HEK293 (cell line): ENCODE measurements at regions not wholly inside any gene's neighbourhood (a gene's known extent, or its start where the extent isn't known, plus 50 kb on each side); places are given as distances from the start of the nearest gene placed in this dataset.

Experiments
- CTCF ChIA-PET: fragments of 350-600 bp; formaldehyde crosslinking; extraction: SDS; loops from one replicate; lab custom pipeline; 2021; ENCODE audit warnings: antibody characterized with exemption; lab: Yijun Ruan, JAX
- POLR2A ChIA-PET: fragments of 300-600 bp; formaldehyde crosslinking; extraction: SDS; loops from one replicate; lab custom pipeline; 2020; ENCODE audit warnings: antibody characterized with exemption, inconsistent platforms; lab: Yijun Ruan, JAX
- H3K27ac ChIP-seq: fragments of 200-500 bp; sonication (Bioruptor generic); 2 replicates; pipeline ENCODE4 v1.5.1; 2014; ENCODE audit warnings: low read depth, low read length, control low read depth, inconsistent platforms; ENCODE audit errors: extremely low read depth
- H3K36me3 ChIP-seq, 2 experiments: fragments of 200-500 bp in 1 of 2; sonication (Bioruptor generic) in 1 of 2; 1 replicate in 1 of 2; 2 replicates in 1 of 2; pipeline ENCODE4 v1.5.1; 2014 to 2017; ENCODE audit warnings: inconsistent platforms in 2 of 2, low read length in 2 of 2; ENCODE audit not compliant: control insufficient read depth in 2 of 2, insufficient read depth in 1 of 2
- H3K4me1 ChIP-seq: fragments of 200-500 bp; sonication (Bioruptor generic); 2 replicates; pipeline ENCODE4 v1.5.1; 2014; ENCODE audit warnings: mild to moderate bottlenecking, low read length, inconsistent platforms; ENCODE audit not compliant: control insufficient read depth, insufficient read depth
- H3K4me3 ChIP-seq: 2 replicates; pipeline ENCODE4 v1.5.1; 2011; ENCODE audit warnings: low read depth, mild to moderate bottlenecking, control low read depth, low read length, moderate library complexity
- H3K9me3 ChIP-seq: fragments of 200-500 bp; sonication (Bioruptor generic); 2 replicates; pipeline ENCODE4 v1.5.1; 2014; ENCODE audit warnings: low read depth, low read length, inconsistent platforms; ENCODE audit not compliant: control insufficient read depth, insufficient read depth
- BCL11A ChIP-seq: fragments of 450-650 bp; formaldehyde crosslinking; IDR thresholded peaks from 2 replicates; pipeline ENCODE4 v1.5.1; 2016; ENCODE audit warnings: low read depth, missing biosample characterization, missing genetic modification characterization
- KLF7 ChIP-seq: fragments of 450-650 bp; formaldehyde crosslinking; IDR thresholded peaks from 2 replicates; pipeline ENCODE4 v1.5.1; 2016; ENCODE audit warnings: missing biosample characterization, missing genetic modification characterization, borderline replicate concordance
- MEIS1 ChIP-seq: sonication (generic); formaldehyde crosslinking; IDR thresholded peaks from 2 replicates; pipeline ENCODE4 v1.8.1; 2022; ENCODE audit warnings: missing genetic modification reagents, mild to moderate bottlenecking, borderline replicate concordance
- MZF1 ChIP-seq: fragments of 450-650 bp; formaldehyde crosslinking; IDR thresholded peaks from 2 replicates; pipeline ENCODE4 v1.5.1; 2017; ENCODE audit warnings: missing biosample characterization, missing genetic modification characterization, borderline replicate concordance
- PRDM1 ChIP-seq: fragments of 450-650 bp; formaldehyde crosslinking; IDR thresholded peaks from 2 replicates; pipeline ENCODE4; 2016; ENCODE audit warnings: missing biosample characterization, missing genetic modification characterization
- SETDB1 ChIP-seq: IDR thresholded peaks from one replicate; pipeline ENCODE4 v1.6.1; 2017; ENCODE audit warnings: mild to moderate bottlenecking, low read length, moderate library complexity, mixed read lengths; ENCODE audit not compliant: insufficient read length
- TCF7L2 ChIP-seq: IDR thresholded peaks from 2 replicates; pipeline ENCODE4 v1.6.1; 2011; ENCODE audit warnings: low read depth, mild to moderate bottlenecking, inconsistent platforms, low read length, moderate library complexity, borderline replicate concordance
- ZBTB21 ChIP-seq: fragments of 450-650 bp; formaldehyde crosslinking; IDR thresholded peaks from 2 replicates; pipeline ENCODE4 v1.5.1; 2017; ENCODE audit warnings: missing biosample characterization, missing genetic modification characterization
- ZFP3 ChIP-seq: fragments of 450-650 bp; formaldehyde crosslinking; IDR thresholded peaks from 2 replicates; pipeline ENCODE4 v1.5.1; 2016; ENCODE audit warnings: low read depth, missing biosample characterization, missing genetic modification characterization
- ZNF114 ChIP-seq: fragments of 450-650 bp; formaldehyde crosslinking; IDR thresholded peaks from 2 replicates; pipeline ENCODE4 v1.5.0; 2017; ENCODE audit warnings: missing biosample characterization, missing genetic modification characterization
- ZNF146 ChIP-seq: fragments of 450-650 bp; formaldehyde crosslinking; IDR thresholded peaks from 2 replicates; pipeline ENCODE4 v1.5.1; 2016; ENCODE audit warnings: missing biosample characterization, missing genetic modification characterization
- ZNF157 ChIP-seq: fragments of 450-650 bp; formaldehyde crosslinking; IDR thresholded peaks from 2 replicates; pipeline ENCODE4 v1.5.1; 2016; ENCODE audit warnings: missing biosample characterization, missing genetic modification characterization
- ZNF2 ChIP-seq: fragments of 450-650 bp; formaldehyde crosslinking; IDR thresholded peaks from 2 replicates; pipeline ENCODE4 v1.5.1; 2016; ENCODE audit warnings: missing biosample characterization, missing genetic modification characterization
- ZNF211 ChIP-seq: fragments of 450-650 bp; formaldehyde crosslinking; IDR thresholded peaks from 2 replicates; pipeline ENCODE4 v1.5.1; 2016; ENCODE audit warnings: low read depth, missing biosample characterization, missing genetic modification characterization
- ZNF221 ChIP-seq: fragments of 450-650 bp; formaldehyde crosslinking; IDR thresholded peaks from 2 replicates; pipeline ENCODE4 v1.5.1; 2017; ENCODE audit warnings: missing biosample characterization, missing genetic modification characterization, borderline replicate concordance
- ZNF24 ChIP-seq: fragments of 450-650 bp; formaldehyde crosslinking; IDR thresholded peaks from 2 replicates; pipeline ENCODE4 v1.5.1; 2016; ENCODE audit warnings: missing biosample characterization, missing genetic modification characterization
- ZNF324 ChIP-seq: fragments of 450-650 bp; formaldehyde crosslinking; IDR thresholded peaks from 2 replicates; pipeline ENCODE4 v1.5.1; 2016; ENCODE audit warnings: missing biosample characterization, missing genetic modification characterization
- ZNF341 ChIP-seq: fragments of 450-650 bp; formaldehyde crosslinking; IDR thresholded peaks from 2 replicates; pipeline ENCODE4; 2016; ENCODE audit warnings: low read depth, missing biosample characterization, missing genetic modification characterization
- ZNF426 ChIP-seq: fragments of 450-650 bp; formaldehyde crosslinking; IDR thresholded peaks from 2 replicates; pipeline ENCODE4 v1.5.1; 2017; ENCODE audit warnings: missing biosample characterization, missing genetic modification characterization, mild to moderate bottlenecking, inconsistent platforms, moderate library complexity
- ZNF433 ChIP-seq: fragments of 450-650 bp; formaldehyde crosslinking; IDR thresholded peaks from 2 replicates; pipeline ENCODE4 v1.5.1; 2016; ENCODE audit warnings: missing biosample characterization, missing genetic modification characterization, low read depth
- ZNF529 ChIP-seq: fragments of 450-650 bp; formaldehyde crosslinking; IDR thresholded peaks from 2 replicates; pipeline ENCODE4 v1.5.1; 2017; ENCODE audit warnings: missing genetic modification characterization, missing biosample characterization; ENCODE audit not compliant: insufficient replicate concordance
- ZNF560 ChIP-seq: fragments of 450-650 bp; formaldehyde crosslinking; IDR thresholded peaks from 2 replicates; pipeline ENCODE4 v1.5.1; 2017; ENCODE audit warnings: missing biosample characterization, missing genetic modification characterization, borderline replicate concordance
- ZNF596 ChIP-seq: fragments of 450-650 bp; IDR thresholded peaks from 2 replicates; pipeline ENCODE4 v1.5.0; 2018; ENCODE audit warnings: missing biosample characterization, mild to moderate bottlenecking, missing genetic modification characterization, moderate library complexity
- ZNF600 ChIP-seq: fragments of 450-650 bp; formaldehyde crosslinking; IDR thresholded peaks from 2 replicates; pipeline ENCODE4 v1.5.1; 2016; ENCODE audit warnings: missing biosample characterization, missing genetic modification characterization
- ZNF626 ChIP-seq: fragments of 450-650 bp; sonication (Bioruptor Pico); formaldehyde crosslinking; IDR thresholded peaks from 2 replicates; pipeline ENCODE4 v1.5.1; 2018; ENCODE audit warnings: missing biosample characterization, missing genetic modification characterization, inconsistent platforms
- ZNF660 ChIP-seq: fragments of 450-650 bp; IDR thresholded peaks from 2 replicates; pipeline ENCODE4 v1.5.1; 2018; ENCODE audit warnings: missing biosample characterization, mild to moderate bottlenecking, missing genetic modification characterization
- ZNF707 ChIP-seq: fragments of 450-650 bp; formaldehyde crosslinking; IDR thresholded peaks from 2 replicates; pipeline ENCODE4 v1.5.1; 2016; ENCODE audit warnings: missing biosample characterization, missing genetic modification characterization
- ZNF747 ChIP-seq: fragments of 450-650 bp; formaldehyde crosslinking; IDR thresholded peaks from 2 replicates; pipeline ENCODE4 v1.5.1; 2016; ENCODE audit warnings: missing biosample characterization, missing genetic modification characterization
- ZNF792 ChIP-seq: fragments of 450-650 bp; formaldehyde crosslinking; IDR thresholded peaks from 2 replicates; pipeline ENCODE4 v1.5.1; 2016; ENCODE audit warnings: missing biosample characterization, missing genetic modification characterization
- ZNF843 ChIP-seq: fragments of 450-650 bp; formaldehyde crosslinking; IDR thresholded peaks from 2 replicates; pipeline ENCODE4 v1.5.1; 2016; ENCODE audit warnings: missing biosample characterization, missing genetic modification characterization
- ZSCAN23 ChIP-seq: fragments of 450-650 bp; formaldehyde crosslinking; IDR thresholded peaks from 2 replicates; pipeline ENCODE4 v1.5.1; 2016; ENCODE audit warnings: missing biosample characterization, missing genetic modification characterization
- ZXDB ChIP-seq: fragments of 450-650 bp; formaldehyde crosslinking; IDR thresholded peaks from 2 replicates; pipeline ENCODE4 v1.5.1; 2016; ENCODE audit warnings: missing biosample characterization, missing genetic modification characterization
- TF ChIP-seq, protein P1 (sequence below): fragments of 450-650 bp; formaldehyde crosslinking; IDR thresholded peaks from 2 replicates; pipeline ENCODE4 v1.5.1; 2017; ENCODE audit warnings: missing biosample characterization, missing genetic modification characterization
- TF ChIP-seq, protein P2 (sequence below): fragments of 450-650 bp; formaldehyde crosslinking; IDR thresholded peaks from 2 replicates; pipeline ENCODE4 v1.5.1; 2017; ENCODE audit warnings: missing biosample characterization, missing genetic modification characterization
- TF ChIP-seq, protein P3 (sequence below): sonication (generic); formaldehyde crosslinking; IDR thresholded peaks from 2 replicates; pipeline ENCODE4 v1.8.1; 2022; ENCODE audit warnings: mild to moderate bottlenecking, moderate library complexity, missing genetic modification reagents

DNA sequence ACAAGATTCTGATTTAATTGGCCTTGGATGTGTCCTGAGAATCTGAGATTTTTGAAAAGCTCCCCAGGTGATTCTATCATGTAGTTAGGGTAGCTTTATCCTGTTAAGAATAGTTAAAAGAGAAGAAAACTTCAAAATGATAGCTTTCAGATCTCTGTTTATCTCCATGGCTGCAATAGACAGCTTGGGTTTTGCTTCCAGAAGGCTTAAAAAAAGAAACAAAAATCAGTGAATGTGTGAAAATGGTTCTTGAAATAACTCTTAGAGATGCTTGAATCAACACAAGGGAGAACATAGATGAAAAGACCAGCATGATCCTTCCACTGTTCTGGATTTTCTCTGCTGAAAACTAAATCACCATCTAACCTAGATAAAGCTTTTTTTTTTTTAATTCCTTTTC, 60.8 kb upstream of the TMC3 start:
- Histone ChIP-seq H3K36me3 (no peaks in the 10 kb centered on the region), H3K27ac (no peak overlapping the region), H3K4me3 (no peak overlapping the region), H3K9me3 (no peaks in the 10 kb centered on the region), H3K4me1 (no peaks in the 10 kb centered on the region)
- ChIA-PET CTCF (interaction anchor here (0.6 to 0.8 kb wide), 3 partner anchors 24 to 755 kb away, joined by 3 to 4 read pairs (median 3); no protein-coding TSS in a partner anchor), POLR2A (no interaction called here)
- TF ChIP-seq, protein P1, sequence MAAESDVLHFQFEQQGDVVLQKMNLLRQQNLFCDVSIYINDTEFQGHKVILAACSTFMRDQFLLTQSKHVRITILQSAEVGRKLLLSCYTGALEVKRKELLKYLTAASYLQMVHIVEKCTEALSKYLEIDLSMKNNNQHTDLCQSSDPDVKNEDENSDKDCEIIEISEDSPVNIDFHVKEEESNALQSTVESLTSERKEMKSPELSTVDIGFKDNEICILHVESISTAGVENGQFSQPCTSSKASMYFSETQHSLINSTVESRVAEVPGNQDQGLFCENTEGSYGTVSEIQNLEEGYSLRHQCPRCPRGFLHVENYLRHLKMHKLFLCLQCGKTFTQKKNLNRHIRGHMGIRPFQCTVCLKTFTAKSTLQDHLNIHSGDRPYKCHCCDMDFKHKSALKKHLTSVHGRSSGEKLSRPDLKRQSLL (tag by site-specific recombination) = no peak
- TF ChIP-seq ZNF211 (no peak), ZNF2 (tag by site-specific recombination) (no peak), ZFP3 (tag by site-specific recombination) (no peak), ZNF707 (tag by site-specific recombination) (no peak), ZNF843 (no peak), ZNF146 (tag by site-specific recombination) (no peak), ZNF792 (no peak), ZNF426 (no peak), ZNF433 (tag by site-specific recombination) (no peak), ZNF341 (tag by site-specific recombination) (no peak)

DNA sequence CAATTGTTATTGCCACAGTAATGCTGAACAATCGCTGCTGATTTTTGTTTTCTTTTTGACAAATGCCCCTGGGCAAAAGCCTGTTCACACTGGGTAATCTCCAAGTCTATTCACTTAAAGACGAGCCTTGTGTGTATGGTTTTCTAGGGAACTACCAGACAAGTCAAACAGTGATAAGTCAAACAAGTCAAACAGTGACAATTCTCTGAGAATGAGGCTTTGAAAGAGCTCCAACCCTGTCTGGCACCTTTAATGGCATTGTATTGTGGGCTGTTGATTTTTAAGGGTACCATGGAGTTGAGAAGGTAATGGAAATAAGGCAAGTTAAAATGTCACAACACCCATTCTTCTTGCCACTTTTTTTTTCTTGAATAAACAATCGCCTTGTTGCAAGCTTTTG, 59.4 kb upstream of the TMC3 start:
- ChIA-PET CTCF (no interaction called here), POLR2A (no interaction called here)

DNA sequence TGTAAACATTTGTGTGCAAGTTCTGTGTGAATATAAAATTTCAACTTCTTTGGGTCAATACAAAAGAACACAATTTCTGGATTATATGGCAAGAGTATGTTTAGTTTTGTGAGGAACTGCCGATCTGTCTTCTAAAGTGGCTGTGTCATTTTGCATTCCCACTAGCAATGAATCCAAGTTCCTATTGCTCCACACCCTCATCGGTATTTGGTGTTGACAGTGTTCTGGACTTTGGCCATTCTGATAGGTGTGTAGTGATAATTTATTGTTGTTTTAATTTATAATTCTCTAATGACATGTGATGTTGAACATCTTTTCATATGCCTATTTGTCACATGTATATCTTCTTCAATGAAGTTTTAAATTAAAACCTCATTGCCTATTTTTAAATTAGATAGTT, 58.2 kb upstream of the TMC3 start:
- no peaks in the 10 kb centered on the region for H3K4me1 ChIP-seq
- no peak overlapping the region for H3K4me3 ChIP-seq
- ChIA-PET CTCF (interaction anchor here (0.7 to 1.5 kb wide), 3 partner anchors 22 to 164 kb away, joined by 3 to 7 read pairs (median 3); no protein-coding TSS in a partner anchor), POLR2A (no interaction called here)
- no peaks in the 10 kb centered on the region for H3K9me3 ChIP-seq
- H3K27ac ChIP-seq = no peak overlapping the region
- no peaks in the 10 kb centered on the region for H3K36me3 ChIP-seq
- no peak for TF ChIP-seq ZBTB21
- no peak for TF ChIP-seq ZNF660 (tag by site-specific recombination)
- TF ChIP-seq ZNF529 (tag by site-specific recombination) = no peak
- no peak for TF ChIP-seq ZNF600 (tag by site-specific recombination)
- no peak for TF ChIP-seq ZNF560
- no peak for TF ChIP-seq PRDM1 (tag by site-specific recombination)
- TF ChIP-seq TCF7L2 = no peak
- TF ChIP-seq ZNF324 (tag by site-specific recombination) = no peak
- no peak for TF ChIP-seq ZNF626 (tag by site-specific recombination)
- TF ChIP-seq, protein P2, sequence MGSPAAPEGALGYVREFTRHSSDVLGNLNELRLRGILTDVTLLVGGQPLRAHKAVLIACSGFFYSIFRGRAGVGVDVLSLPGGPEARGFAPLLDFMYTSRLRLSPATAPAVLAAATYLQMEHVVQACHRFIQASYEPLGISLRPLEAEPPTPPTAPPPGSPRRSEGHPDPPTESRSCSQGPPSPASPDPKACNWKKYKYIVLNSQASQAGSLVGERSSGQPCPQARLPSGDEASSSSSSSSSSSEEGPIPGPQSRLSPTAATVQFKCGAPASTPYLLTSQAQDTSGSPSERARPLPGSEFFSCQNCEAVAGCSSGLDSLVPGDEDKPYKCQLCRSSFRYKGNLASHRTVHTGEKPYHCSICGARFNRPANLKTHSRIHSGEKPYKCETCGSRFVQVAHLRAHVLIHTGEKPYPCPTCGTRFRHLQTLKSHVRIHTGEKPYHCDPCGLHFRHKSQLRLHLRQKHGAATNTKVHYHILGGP (tag by site-specific recombination) = no peak
- TF ChIP-seq BCL11A (tag by site-specific recombination) = no peak
- TF ChIP-seq ZNF24 = no peak
- no peak for TF ChIP-seq ZXDB
- TF ChIP-seq ZNF114 (tag by site-specific recombination) = no peak

More for the DNA sequence above, 59.4 kb upstream of the TMC3 start:
- H3K27ac ChIP-seq = no peak overlapping the region
- H3K4me3 ChIP-seq = no peak overlapping the region
- TF ChIP-seq KLF7 = no peak
- TF ChIP-seq SETDB1 = no peak
- TF ChIP-seq MEIS1 (CRISPR knock-in tag) = no peak
- no peak for TF ChIP-seq ZNF341 (tag by site-specific recombination)
- no peak for TF ChIP-seq ZNF596 (tag by site-specific recombination)
- no peak for TF ChIP-seq ZSCAN23 (tag by site-specific recombination)
- no peak for TF ChIP-seq ZNF747 (tag by site-specific recombination)
- TF ChIP-seq, protein P3, sequence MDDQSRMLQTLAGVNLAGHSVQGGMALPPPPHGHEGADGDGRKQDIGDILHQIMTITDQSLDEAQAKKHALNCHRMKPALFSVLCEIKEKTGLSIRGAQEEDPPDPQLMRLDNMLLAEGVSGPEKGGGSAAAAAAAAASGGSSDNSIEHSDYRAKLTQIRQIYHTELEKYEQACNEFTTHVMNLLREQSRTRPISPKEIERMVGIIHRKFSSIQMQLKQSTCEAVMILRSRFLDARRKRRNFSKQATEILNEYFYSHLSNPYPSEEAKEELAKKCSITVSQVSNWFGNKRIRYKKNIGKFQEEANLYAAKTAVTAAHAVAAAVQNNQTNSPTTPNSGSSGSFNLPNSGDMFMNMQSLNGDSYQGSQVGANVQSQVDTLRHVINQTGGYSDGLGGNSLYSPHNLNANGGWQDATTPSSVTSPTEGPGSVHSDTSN (CRISPR knock-in tag) = no peak
- TF ChIP-seq MZF1 = no peak
- TF ChIP-seq ZNF221 = no peak
- TF ChIP-seq PRDM1 (tag by site-specific recombination) = no peak
- TF ChIP-seq ZNF157 (tag by site-specific recombination) = no peak
- no peaks in the 10 kb centered on the region for H3K36me3 ChIP-seq
- no peaks in the 10 kb centered on the region for H3K4me1 ChIP-seq
- H3K9me3 ChIP-seq = no peaks in the 10 kb centered on the region
